ENCODE measurements at regions not wholly inside any gene's neighbourhood (a gene's known extent, or its start where the extent isn't known, plus 50 kb on each side); places are given as distances from the start of the nearest gene placed in this dataset.
"Not testable (repeated sequence)": the region's sequence is repeated elsewhere in the genome, so short reads cannot be mapped to it uniquely, and the experiment has no call there.

- no peak for DNase-seq (ENCODE audit: low read depth in 4 of 4, low spot score in 3 of 4)
These were observed 96.7 kb upstream of the LUZP2 start for GRCh38 chr11:24400059-24400665.

- no peak for DNase-seq (ENCODE audit: low read depth in 4 of 4, low spot score in 3 of 4)
These were observed 90.5 kb upstream of the LUZP2 start for GRCh38 chr11:24406389-24406788.

- DNase-seq (ENCODE audit: low read depth in 4 of 4, low spot score in 3 of 4) = no peak
These were observed 89.9 kb upstream of the LUZP2 start for GRCh38 chr11:24406980-24407379.

GRCh38 chr11:24407733-24408132 is 89.1 kb upstream of the LUZP2 start:
- DNase-seq (ENCODE audit: low read depth in 4 of 4, low spot score in 3 of 4) = no peak

- no peak for DNase-seq (ENCODE audit: low read depth in 4 of 4, low spot score in 3 of 4)
These were observed 88.7 kb upstream of the LUZP2 start for GRCh38 chr11:24408202-24408601.

GRCh38 chr11:24411791-24412190 is 85.1 kb upstream of the LUZP2 start:
- no peak for DNase-seq (ENCODE audit: low read depth in 4 of 4, low spot score in 3 of 4)

- DNase-seq (ENCODE audit: low read depth in 4 of 4, low spot score in 3 of 4) = no peak
These were observed 84.1 kb upstream of the LUZP2 start for GRCh38 chr11:24412722-24413121.

- no peak for DNase-seq (ENCODE audit: low read depth in 4 of 4, low spot score in 3 of 4)
These were observed 83.5 kb upstream of the LUZP2 start for GRCh38 chr11:24413391-24413790.

- not testable (repeated sequence) for DNase-seq (ENCODE audit: low read depth in 4 of 4, low spot score in 3 of 4)
These were observed 80.8 kb upstream of the LUZP2 start for GRCh38 chr11:24415955-24416636.

- DNase-seq (ENCODE audit: low read depth in 4 of 4, low spot score in 3 of 4) = no peak
These were observed 75.1 kb upstream of the LUZP2 start for GRCh38 chr11:24421766-24422165.

GRCh38 chr11:24422376-24422775 is 74.5 kb upstream of the LUZP2 start:
- no peak for DNase-seq (ENCODE audit: low read depth in 4 of 4, low spot score in 3 of 4)

GRCh38 chr11:24437123-24437522 is 59.7 kb upstream of the LUZP2 start:
- DNase-seq (ENCODE audit: low read depth in 4 of 4, low spot score in 3 of 4) = no peak
